HPDE6-E6E7 (cell line): ENCODE measurements at regions not wholly inside any gene's neighbourhood (a gene's known extent, or its start where the extent isn't known, plus 50 kb on each side); places are given as distances from the start of the nearest gene placed in this dataset.

Experiments
- DNase-seq: peaks from one replicate; pipeline ENCODE4 v3.0.0; 2011; ENCODE audit warnings: missing footprints; ENCODE audit errors: extremely low spot score

DNA sequence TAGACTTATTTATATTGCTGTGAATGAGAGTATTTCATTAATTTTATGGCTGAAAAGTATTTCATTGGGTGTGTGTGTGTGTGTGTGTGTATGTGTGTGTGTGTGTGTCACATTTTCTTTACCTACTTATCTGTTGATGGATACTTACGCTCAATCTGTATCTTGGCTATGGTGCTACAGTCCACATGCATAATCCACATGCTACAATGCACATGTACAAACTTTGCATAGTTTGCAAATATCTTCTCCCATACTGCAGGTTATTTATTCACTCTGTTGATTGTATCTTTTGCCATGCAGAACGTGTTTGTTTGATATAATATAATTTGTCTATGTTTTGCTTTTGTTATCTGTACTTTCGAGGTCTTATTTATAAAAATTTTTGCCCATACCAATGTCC is 167.8 kb downstream of the RAB28 start:
- no peak for DNase-seq

DNA sequence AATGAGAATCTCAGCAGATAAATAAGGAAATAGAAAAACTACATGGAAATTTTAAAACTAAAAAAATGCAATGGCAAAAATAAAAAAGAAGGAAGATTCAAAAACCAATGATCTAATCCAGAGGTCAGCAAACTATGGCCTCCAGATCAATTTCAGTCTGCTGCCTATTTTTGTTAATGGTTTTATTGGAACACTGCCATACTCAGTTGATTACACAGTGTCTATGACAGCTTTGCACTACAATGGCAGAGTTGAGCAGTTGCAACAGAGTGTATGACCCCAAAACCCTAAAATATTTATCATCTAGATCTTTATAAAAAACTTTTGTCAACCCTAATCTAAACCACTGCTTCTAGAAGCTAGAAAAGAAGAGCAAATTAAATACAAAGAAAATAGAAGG is 170.3 kb downstream of the RAB28 start:
- DNase-seq: no peak

DNA sequence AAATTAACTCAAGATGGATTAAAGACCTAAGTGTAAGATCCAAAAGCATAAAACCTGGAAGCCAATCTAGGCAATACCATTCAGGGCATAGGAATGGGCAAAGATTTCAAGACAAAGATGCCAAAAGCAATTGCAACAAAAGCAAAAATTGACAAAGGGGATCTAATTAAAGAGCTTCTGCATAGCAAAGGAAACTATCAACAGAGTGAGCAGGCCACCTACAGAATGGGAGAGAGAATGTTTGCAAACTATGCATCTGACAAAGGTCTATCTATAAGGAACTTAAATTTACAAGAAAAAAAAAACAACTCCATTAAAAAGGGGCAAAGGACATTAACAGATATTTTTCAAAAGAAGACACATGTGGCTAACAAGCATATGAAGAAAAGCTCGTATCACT is 171.9 kb downstream of the RAB28 start:
- no peak for DNase-seq

DNA sequence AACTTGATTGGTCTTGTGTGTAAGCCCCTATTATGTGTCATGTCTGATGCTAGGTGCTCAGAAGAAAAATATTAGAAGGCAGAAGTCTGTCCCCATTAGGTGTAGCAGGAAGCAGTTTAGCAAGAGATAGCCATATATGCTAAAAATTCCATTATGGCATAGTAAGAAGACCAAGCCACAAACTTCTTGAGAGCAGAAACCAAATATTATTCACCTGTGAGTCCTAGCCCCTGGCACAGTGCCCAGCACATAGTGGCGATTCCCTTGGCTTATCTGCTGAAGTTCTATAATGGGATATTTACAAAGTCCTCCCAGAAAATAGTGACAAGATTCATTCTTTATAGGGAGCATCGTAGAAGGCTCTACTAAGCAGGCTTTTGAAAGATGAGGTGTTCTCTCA is 174.4 kb downstream of the RAB28 start:
- DNase-seq: no peak

DNA sequence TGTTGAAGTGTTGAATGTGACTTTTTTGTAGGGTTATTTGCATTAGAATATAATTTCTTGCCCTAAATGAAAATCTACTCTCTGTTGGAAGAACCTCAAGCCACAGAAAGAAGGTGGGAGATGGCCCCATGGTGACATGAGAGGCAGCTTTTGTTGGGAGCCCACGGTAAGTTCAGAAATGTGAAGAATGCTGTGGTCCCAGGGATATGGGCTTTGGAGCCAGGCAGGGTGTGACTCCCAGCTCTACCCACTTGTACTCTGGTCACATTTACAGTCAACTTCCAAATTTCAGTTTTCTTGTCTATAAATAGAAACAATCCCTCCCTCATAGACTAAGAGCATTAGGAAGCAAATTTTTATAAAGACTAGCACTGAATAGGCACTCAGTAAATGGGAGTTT is 177.8 kb downstream of the RAB28 start:
- no peak for DNase-seq

DNA sequence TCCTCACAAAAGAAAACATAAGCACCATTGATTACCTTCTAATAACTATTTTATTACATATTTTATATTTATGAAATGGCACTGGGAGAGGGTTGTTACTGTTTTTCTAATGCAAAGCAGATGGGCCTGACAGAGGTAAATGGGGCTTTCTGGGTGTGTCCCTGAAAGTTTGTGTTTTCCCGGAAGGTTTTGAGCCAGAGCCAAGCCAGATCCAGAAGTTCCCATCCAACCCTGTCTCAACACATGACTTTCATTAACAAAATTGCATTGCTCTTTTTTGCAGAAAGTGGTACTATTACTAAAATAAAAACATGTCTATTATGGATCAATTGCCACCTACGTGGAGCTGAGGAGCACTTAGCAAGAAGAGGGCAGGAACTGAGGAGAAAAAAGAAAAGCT is 181.3 kb downstream of the RAB28 start:
- DNase-seq: no peak

DNA sequence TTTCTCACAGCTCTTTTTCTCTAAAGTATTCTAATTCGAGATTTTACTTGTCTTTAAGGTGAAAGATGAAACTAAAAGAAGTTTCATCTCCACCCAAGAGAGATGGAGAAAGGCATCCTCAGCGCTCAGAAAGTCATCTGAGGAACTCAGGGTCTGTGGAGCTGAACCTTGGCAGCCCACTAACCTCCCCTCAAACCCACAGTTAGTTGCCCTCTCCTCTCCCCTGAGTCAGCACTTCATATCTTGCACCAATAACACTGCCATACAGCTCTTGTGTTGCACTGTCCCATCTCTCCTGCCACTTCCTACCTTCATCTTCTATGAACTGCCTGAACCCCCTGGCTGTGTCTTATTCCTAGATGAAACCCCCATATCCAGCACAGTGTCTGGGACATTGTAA is 184.8 kb downstream of the RAB28 start:
- DNase-seq: no peak

DNA sequence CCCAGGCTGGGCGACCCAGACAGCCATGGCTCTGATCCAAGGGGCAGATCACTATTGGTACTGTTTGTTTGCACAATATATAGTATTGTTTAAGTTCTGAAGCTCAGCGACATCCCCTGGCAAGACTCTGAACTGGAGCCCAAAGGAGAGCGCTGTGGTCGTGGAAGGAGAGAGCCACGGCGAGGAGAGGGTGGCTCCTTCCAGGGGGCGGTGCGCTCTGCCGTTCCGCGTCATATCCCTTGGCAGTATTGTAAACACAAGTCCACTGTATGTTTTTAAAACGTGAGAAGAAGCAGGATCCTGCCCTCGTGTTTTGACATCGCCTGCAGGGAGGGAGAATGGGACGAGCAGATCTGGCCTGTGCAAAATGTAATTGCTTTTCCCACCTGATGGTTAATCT is 185.5 kb downstream of the RAB28 start:
- DNase-seq: no peak

DNA sequence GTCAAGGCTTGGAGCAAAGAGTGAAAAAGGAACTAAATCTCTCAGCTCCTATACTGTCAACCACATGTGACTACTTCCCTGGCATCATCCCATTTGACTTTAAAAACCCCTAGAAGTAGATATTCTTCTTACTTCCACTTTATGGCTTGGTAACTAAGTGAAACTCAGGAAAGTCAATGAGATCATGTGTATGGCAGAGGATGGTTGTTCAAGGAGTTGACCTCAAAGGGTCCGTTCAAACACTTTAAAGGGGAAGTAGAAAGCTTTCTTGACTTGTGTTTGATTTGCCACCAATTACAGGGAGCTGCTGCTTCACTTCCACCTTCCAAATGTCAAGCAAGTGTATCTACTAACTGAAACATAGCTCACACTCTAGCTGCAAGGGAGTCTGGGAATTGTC is 187.2 kb downstream of the RAB28 start:
- DNase-seq: no peak

DNA sequence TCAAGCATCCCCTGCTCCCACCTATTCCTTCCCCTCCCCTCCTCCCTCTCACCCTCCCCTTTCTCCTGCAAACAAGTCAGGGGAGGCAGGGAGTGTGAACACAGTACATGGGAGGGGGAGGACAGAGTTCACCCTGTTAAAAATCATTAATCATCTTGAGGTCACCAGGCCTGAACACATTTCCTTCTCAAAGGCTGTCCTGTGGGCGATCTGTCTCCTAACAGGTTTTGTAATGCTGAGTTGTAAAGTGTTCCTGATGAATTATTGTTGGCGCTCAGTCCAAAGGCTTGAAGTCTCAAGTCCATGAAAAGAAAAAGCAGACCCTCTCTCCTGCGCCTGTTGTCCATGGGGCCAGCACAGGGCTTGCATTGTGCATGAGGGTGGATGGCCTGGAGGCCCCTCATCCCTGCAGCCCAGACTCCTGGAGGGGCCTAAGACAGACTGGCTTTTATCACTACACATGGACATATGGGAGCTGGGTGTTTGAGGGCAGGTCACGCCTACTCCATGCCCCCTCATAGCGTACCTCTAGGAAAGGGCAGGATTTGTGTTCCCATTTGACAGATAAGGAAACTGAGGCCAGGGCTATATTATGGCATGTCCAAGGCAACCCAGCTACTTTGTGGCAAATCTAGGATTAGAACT is 189.1 kb downstream of the RAB28 start:
- no peak for DNase-seq

DNA sequence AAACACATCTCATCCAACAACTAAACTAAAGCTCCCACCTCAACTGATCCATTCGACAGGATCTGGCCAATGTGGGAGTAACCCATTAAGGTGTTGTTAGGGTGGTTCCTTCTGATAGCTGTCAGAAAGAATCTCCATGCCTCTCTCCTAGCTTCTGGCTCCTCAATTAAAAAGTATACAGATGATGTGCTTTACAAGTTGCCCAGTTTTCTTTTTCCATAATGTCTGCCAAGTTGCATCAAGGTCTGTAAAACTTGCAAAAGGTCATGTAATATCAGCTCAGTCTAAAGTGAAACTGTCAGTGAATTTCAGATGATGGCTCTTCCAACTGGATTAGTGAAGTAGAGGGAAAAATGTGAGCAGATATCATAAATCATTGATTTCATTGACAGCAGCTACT is 191.8 kb downstream of the RAB28 start:
- DNase-seq: no peak

DNA sequence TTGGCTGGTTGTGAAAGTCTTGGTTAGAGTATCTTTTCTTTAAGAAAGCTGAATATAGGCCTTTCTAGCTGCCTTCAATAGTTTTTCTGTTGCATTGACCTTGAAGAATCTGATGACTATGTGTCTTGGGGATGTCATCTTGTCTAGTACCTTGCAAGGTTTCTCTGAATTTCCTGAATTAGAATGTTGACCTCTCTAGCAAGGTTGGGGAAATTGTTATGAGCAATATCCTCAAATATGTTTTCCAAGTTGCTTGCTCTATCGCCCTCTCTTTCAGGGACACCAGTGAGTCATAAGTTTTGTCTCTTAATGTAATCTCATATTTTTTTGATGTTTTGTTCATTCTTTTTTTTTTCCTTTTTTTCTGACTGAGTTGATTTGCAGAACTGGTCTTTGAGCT is 194.7 kb downstream of the RAB28 start:
- no peak for DNase-seq

DNA sequence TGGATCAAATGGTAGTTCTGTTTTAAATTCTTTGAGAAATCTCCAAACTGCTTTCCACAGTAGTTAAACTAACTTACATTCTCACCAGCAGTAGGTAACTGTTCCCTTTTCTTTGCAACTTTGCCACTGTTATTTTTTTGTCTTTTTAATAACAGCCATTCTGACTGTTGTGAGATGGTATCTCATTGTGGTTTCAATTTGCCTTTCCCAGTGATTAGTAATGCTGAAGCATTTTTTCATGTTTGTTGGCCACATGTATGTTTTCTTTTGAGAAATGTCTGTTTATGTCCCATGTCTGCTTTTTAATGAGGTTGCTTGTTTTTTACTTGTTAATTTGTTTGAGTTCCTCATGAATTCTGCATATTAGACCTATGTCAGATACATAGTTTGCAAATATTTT is 198.8 kb downstream of the RAB28 start:
- DNase-seq: no peak

DNA sequence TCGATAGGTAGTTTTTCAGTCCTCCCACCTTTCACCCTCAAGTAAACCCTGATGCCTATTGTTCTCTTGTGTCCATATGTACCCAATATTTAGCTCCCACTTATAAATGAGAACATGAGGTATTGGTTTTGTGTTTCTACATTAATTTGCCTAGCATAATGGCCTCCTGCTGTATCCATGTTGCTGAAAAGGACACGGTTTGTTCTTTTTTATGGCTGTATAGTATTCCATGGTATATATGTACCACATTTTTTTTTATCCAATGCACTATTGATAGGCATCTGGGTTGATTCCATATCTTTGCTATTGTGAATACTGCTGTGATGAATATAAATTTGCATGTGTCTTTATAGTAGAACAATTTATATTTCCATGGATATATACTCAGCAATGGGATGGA is 199.2 kb downstream of the RAB28 start:
- DNase-seq: no peak

DNA sequence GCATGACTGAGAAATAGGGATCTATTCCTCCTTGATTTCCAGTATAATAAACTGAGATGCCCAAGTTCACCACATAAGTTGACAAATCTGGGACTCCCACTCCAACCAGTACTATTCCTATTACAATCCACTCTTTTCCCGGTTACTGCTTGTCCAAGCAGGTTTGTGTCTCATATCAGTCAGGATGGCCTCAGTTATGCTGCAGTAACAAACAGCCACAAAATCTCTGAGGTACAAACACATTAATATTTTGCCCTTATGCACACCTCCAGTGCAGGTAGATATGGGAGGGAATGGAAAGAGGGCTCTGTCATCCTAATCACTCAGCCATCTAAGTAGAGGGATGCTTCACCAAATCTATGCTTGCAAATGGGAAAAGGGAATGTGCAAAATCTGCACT is 207.8 kb downstream of the RAB28 start:
- no peak for DNase-seq

DNA sequence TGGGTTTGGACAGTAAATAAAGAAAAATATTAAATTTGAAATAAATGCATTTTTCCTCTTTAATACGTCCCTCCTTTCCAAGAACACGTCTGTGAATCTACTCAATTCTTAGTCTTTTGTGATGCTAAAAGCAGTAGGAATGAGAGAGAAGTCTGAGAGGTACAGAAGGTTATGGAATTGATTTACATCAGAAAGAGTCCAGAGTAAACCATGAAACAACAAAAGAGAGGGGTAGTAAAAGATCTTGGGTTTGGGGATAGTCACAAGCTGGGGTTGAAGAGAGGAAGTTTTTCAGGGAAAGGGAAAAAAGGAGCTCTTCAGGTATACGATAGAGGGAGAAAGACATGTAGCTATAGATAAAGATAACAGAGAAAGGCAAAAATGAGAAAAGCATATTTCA is 215.4 kb downstream of the RAB28 start:
- DNase-seq: no peak

DNA sequence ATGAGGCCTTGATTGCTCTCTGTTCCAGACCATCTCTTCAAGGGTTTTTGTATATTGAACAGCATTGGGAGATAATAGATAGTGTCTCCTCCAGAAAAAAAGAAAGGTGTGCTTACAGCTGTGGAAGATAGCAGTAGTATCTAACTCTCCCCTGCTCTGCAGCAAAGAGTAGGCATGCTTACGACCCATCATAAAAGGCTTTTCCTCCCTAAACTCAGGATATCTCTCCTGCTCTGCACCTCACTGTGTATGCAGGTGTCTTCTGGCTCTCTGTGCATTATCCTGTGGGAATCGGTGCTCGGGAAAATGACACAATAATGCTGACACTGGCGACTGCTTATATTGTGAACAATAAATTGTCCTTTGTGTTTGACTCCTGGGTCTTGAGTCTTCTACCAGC is 216.0 kb downstream of the RAB28 start:
- DNase-seq: no peak

DNA sequence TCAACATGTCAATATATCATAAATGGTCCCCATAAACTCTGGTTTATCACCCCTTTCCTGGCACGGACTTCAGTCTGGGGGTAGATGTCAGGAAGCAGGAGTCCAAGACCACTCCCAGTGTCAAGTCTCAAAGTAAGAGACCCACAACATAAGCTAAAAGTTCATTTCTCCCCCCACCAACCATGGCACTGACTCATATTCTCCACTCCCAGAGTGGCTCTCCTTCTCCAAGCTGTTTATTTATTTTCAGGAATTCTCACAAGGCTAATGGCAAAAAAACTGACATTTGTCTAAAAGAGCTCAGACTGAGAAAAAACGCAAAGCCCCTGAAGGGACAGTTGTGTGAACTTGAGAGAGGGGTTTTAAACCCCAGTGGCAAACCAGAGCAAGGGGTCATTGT is 217.0 kb downstream of the RAB28 start:
- DNase-seq: no peak

DNA sequence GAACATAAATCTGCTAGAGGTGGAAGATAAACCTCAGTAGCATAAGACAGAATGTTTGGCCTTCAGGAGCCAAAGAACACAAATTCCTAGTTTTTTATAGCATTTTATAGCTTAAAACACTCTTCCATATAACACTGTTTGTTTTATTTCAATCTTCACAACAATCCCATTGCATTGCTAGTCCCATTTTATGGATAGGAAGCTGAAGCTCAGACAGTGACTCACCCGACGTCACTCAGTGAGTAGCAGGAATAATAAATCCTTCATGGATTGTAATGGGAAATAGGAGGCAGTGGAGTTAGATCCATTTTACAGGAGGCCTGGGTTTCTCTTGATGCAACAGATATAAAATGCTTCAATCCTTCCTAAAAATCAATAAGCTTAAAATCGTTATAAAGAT is 217.5 kb downstream of the RAB28 start:
- DNase-seq: no peak

DNA sequence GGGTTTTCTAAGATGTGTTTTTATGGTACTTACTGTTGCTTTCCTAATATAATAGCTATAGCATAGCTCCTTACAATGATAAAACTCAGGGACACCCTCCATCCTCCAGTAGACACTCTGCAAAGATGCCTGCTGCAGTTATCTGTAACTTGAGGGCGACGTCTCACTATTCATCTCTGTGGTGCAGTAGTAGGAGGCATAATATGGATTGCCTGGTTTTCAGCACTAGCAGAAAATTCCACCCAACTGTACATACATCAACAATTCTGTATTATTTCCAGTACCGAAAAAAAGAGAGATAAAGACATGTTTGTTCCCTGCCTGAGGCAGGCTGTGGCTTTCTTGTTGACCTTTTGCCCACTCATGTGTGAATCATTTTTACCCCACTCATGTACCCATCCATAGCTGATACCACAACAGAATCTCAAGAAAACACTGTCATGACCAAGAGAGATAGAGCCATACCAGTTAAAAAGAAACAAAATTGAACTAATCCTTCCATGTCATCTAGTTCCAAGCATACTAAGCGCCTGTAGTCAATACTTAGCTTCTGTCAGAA is 220.1 kb downstream of the RAB28 start:
- no peak for DNase-seq

DNA sequence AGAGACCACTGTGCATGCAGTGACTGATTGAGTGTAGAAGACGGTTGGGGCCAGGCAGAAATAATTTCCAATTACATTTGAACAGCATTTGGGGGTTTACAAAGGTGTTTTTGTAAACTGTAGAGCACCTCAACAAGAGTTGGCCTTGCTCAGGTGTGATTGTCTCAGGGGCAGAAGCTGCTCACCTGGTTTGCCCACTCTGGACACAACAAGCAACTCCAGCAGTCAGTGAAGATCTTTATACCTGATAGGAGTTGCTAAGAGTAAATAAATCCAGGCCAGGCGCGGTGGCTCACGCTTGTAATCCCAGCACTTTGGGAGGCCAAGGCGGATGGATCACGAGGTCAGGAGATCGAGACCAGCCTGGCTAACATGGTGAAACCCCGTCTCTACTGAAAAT is 221.3 kb downstream of the RAB28 start:
- no peak for DNase-seq

DNA sequence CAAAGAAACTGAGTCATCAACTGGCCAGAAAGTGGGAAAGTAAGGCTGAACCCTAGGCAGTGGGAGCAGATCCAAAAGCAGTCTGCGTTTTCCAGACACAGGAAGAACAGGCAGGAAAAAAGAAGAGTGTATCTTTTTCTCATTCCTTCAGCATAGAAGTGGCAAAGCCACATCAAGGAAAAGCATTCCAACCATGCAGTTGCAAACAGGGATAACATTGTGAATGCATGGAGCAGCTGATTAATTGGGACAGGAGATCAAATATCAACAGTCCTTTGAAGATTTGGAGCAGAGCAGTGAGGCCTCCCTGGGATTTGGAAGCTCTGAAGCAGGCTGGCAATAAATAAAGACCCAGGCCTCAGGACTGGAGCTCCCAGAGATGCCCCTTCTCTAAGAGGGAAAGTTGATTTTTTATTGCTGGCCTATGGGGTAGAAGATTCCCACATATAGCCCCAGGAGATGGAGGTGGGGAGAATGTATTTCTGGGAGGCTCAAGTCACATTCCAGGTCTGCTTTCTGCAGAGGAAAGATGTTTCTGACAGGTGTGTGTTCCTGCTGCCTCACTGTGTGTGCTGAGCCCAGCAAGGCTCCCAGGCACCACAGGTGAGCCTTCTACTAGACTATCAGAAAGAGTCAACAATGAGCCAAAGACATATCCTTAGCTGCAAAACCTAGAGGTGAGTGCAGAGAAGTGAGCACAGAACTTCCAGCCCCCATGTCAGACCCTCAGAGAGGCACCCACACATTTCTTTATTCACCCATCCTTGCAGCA is 222.5 kb downstream of the RAB28 start:
- no peak for DNase-seq

DNA sequence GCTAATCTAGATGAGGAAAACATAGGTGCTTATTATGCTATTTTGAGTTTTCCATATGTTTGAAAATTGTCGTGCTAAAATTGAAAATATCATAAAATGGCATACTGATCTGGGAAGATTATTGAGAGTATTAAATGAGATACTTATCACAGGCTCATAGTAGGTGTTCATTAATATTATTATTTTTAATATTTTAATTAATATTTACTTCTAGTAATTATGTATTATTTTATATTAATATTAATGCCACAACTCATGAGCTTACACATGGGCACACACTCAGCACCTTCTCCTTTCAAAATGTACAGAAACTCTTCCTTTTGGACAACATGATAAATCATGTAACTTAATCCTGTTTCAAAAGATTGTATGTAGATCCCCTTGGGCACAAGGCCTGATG is 223.6 kb downstream of the RAB28 start:
- DNase-seq: no peak

DNA sequence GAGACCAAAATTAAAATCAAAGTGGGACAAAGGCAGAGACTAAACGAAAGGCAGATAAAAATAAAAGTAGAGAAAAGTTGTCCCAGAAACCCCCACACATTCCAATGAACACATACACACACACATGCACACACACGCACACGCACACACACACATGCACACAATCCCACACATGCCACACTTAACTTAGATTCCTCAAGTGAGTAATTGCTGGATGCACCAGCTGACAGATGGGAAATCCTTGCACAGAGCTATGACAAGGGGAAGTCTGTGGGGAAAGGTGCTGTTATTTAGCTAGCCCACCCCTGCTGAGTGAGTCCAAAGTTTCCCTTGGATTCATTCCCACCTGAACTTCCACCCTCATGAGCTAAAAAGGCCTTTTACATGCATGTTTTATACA is 233.9 kb downstream of the RAB28 start:
- DNase-seq: no peak
